Mucosa of descending colon (tissue), 3 donors: ENCODE measurements at regions not wholly inside any gene's neighbourhood (a gene's known extent, or its start where the extent isn't known, plus 50 kb on each side); places are given as distances from the start of the nearest gene placed in this dataset.
A peak's percentile ranks its signal among the peaks of the same experiment; 100 is the strongest.

Experiments
- ATAC-seq: fragments of 200-7000 bp; cut with Tn5 transposase; one replicate; pipeline ENCODE4 v1.9.1; 2020; ENCODE audit warnings: mild to moderate bottlenecking, moderate library complexity
- DNase-seq, 3 donors: peaks; one replicate each; pipeline ENCODE4 v3.0.0-alpha.2; 2020
- H3K36me3 ChIP-seq: fragments of 200-600 bp; one replicate; pipeline ENCODE4 v1.8.0; 2021; ENCODE audit warnings: low read depth, mild to moderate bottlenecking
- H3K4me1 ChIP-seq: fragments of 200-600 bp; one replicate; pipeline ENCODE4 v1.8.0; 2021; ENCODE audit warnings: low read depth, mild to moderate bottlenecking
- H3K4me3 ChIP-seq: fragments of 200-600 bp; one replicate; pipeline ENCODE4 v1.8.0; 2021; ENCODE audit warnings: mild to moderate bottlenecking
- H3K9me3 ChIP-seq: fragments of 200-600 bp; one replicate; pipeline ENCODE4 v1.8.0; 2021; ENCODE audit warnings: mild to moderate bottlenecking
- CTCF ChIP-seq: fragments of 200-600 bp; IDR thresholded peaks from one replicate; pipeline ENCODE4 v1.8.0; 2022; ENCODE audit warnings: antibody characterized with exemption, mild to moderate bottlenecking
- intact Hi-C, 2 donors: fragments of 100-400 bp; cut with DNase I in 1 of 2; cut with micrococcal nuclease in 1 of 2; formaldehyde crosslinking; loops; one replicate each; pipeline versions ENCODE4 v1.11.0 to v1.11.1; 2022; cut with DNase I, micrococcal nuclease
- donor health status: DM: no; HTN: no; CAD: no; lungs with moderate emphysema.
- donor health status: DM: no; HTN: no; CAD: no.
- donor health status: DM: no; HTN: yes; CAD: no.

DNA sequence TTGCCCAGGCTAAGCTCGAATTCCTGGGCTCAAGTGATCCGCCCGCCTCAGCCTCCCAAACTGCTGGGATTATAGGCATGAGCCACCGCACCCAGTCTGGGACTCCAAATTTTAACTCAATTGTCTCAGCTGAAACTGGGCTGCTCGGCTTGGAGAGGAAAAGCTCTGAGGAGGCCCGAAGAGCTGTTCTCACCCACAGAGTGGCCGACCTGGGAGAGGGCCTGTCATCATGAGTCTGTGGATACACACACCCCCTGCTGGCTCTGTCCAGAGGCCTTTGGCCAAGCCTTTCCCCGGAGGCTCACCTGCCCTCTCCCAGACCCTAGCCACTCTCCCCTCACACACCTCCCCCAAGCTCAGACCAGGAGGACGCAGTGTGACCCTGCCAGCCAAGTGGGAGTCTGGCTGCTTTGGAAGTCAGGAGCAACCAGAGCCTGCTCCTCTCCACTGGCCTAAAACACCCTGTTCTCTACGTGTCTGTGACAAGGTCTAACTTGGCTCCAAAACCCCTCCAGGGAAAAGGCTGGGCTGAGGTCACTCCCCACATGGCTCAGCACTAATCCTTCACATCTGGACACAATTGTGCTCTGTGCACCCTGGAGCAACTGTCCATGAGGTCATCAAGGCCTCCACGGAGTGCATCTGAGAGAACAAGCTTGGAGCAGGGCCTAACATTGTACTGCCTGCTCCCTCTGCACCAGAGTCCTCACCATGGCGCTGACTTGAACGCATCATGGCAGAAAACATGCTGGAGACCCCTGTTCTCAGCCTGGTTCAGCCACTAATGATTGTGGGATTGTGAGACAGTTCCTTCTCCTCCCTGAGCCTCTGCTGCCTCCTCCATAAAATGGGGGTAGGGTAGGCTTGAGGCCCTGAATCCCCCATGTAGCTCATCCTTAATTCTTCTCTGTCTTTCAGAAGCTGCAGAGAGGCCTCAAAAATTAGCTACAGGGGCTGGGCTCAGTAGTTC is 49.9 kb upstream of the RAB6C start:
- DNase-seq = peak in 1 of 3 donors; percentile 3
- Histone ChIP-seq H3K9me3 (no peaks in the 10 kb centered on the region), H3K4me3 (no peak overlapping the region), H3K36me3 (no peaks in the 10 kb centered on the region), H3K4me1 (no peaks in the 10 kb centered on the region)
- TF ChIP-seq CTCF = no peak
- intact Hi-C loops = no loop called here
- peak; percentile 33 for ATAC-seq
